K562 (cell line): ENCODE measurements at regions not wholly inside any gene's neighbourhood (a gene's known extent, or its start where the extent isn't known, plus 50 kb on each side); places are given as distances from the start of the nearest gene placed in this dataset.

ENCODE experiments used
- ATAC-seq: fragments of 200-7000 bp; cut with Tn5 transposase; 3 replicates; pipeline ENCODE4 v1.9.1; 2020; ENCODE audit warnings: moderate library complexity
- BruUV-seq: library from RNA; stranded (reverse); fragments of 400-500 nt; replicated peaks from 2 replicates; lab custom pipeline; 2021; lab: Mats Ljungman, UMichigan
- CTCF ChIA-PET: fragments of 300-600 bp; formaldehyde crosslinking; extraction: SDS; loops from one replicate; lab custom pipeline; 2021; ENCODE audit warnings: low intra/inter-chr PET ratio; lab: Yijun Ruan, JAX
- POLR2A ChIA-PET: fragments of 300-600, 350-650 bp; sonication (Branson Sonifier 250); formaldehyde crosslinking; extraction: SDS; loops from one replicate; lab custom pipeline; 2021; ENCODE audit warnings: antibody characterized with exemption, inconsistent platforms; lab: Yijun Ruan, JAX
- DNase-seq, 4 experiments: peaks; one replicate each; pipeline versions ENCODE4 v3.0.0 to v3.0.0-alpha.2; 2011 to 2018; ENCODE audit warnings: low spot score in 3 of 4, mixed read lengths in 3 of 4; ENCODE audit errors: extremely low read depth in 1 of 4
- FAIRE-seq: peaks from 2 replicates; lab custom pipeline; 2011; peaks lifted over from hg19 to GRCh38; lab: Jason Lieb, UNC
- H2AFZ ChIP-seq: 2 replicates; pipeline ENCODE4 v1.6.0; 2011; ENCODE audit warnings: low read depth, low read length, control low read depth, inconsistent platforms
- H3K27ac ChIP-seq: fragments of 200-600 bp; 3 replicates; pipeline ENCODE4 v1.8.0; 2011; ENCODE audit warnings: low read depth, mild to moderate bottlenecking, control low read depth, inconsistent platforms, low read length, moderate library complexity, mixed read lengths; ENCODE audit errors: extremely low read depth
- H3K27me3 ChIP-seq, 2 experiments: fragments of 300-600 bp in 1 of 2; 2 replicates in 1 of 2; 3 replicates in 1 of 2; pipeline versions ENCODE4 v1.6.0 to v1.8.0; 2011; ENCODE audit warnings: inconsistent platforms in 2 of 2, low read length in 2 of 2, mild to moderate bottlenecking in 1 of 2, mixed read lengths in 1 of 2, moderate library complexity in 1 of 2; ENCODE audit not compliant: control insufficient read depth in 2 of 2, insufficient read depth in 2 of 2
- H3K36me3 ChIP-seq: fragments of 300-600 bp; 3 replicates; pipeline ENCODE4 v1.8.0; 2011; ENCODE audit warnings: mild to moderate bottlenecking, low read length, inconsistent platforms; ENCODE audit not compliant: control insufficient read depth, insufficient read depth
- H3K4me1 ChIP-seq, 2 experiments: fragments of 200-600 bp in 1 of 2; replicated peaks in 1 of 2; 2 replicates in 1 of 2; 3 replicates in 1 of 2; pipeline versions ENCODE4 v1.5.1 to v1.8.0; 2011; ENCODE audit warnings: inconsistent platforms in 2 of 2, low read length in 2 of 2, mild to moderate bottlenecking in 1 of 2, mixed read lengths in 1 of 2, moderate library complexity in 1 of 2; ENCODE audit not compliant: control insufficient read depth in 2 of 2, insufficient read depth in 2 of 2
- H3K4me2 ChIP-seq: 2 replicates; pipeline ENCODE4 v1.6.1; 2011; ENCODE audit warnings: low read length, control low read depth, inconsistent platforms, mixed read lengths; ENCODE audit not compliant: insufficient read depth
- H3K4me3 ChIP-seq: fragments of 200-600 bp; sonication (generic), shearing (Covaris generic); 2 replicates; pipeline ENCODE4 v1.5.1; 2016; ENCODE audit warnings: control low read depth, inconsistent platforms
- H3K79me2 ChIP-seq: fragments of 200-600 bp; 3 replicates; pipeline ENCODE4 v1.8.0; 2011; ENCODE audit warnings: low read length, inconsistent platforms; ENCODE audit not compliant: control insufficient read depth, insufficient read depth
- H3K9ac ChIP-seq, 2 experiments: 2 replicates each; pipeline versions ENCODE4 v1.6.0 to v1.6.1; 2011; ENCODE audit warnings: low read depth in 2 of 2, low read length in 2 of 2, control low read depth in 1 of 2, inconsistent platforms in 1 of 2, mild to moderate bottlenecking in 1 of 2, mixed read lengths in 1 of 2; ENCODE audit not compliant: insufficient read depth in 1 of 2
- H3K9me1 ChIP-seq: one replicate; pipeline ENCODE4 v1.6.0; 2011; ENCODE audit warnings: inconsistent platforms, mild to moderate bottlenecking, low read length, moderate library complexity; ENCODE audit not compliant: control insufficient read depth, insufficient read depth
- H3K9me3 ChIP-seq: replicated peaks from 2 replicates; pipeline ENCODE4 v1.5.1; 2011; ENCODE audit warnings: low read depth, low read length, inconsistent platforms; ENCODE audit not compliant: control insufficient read depth, insufficient read depth
- H4K20me1 ChIP-seq: replicated peaks from 2 replicates; pipeline ENCODE4 v1.6.1; 2011; ENCODE audit warnings: low read length, inconsistent platforms, mixed read lengths; ENCODE audit not compliant: control insufficient read depth, insufficient read depth
- CGGBP1 ChIP-seq: fragments of 250-450 bp; sonication (Bioruptor Pico); IDR thresholded peaks from 2 replicates; pipeline ENCODE4 v1.9.0; 2021; ENCODE audit warnings: mild to moderate bottlenecking
- GTF2B ChIP-seq: IDR thresholded peaks from 2 replicates; pipeline ENCODE4 v1.6.1; 2011; ENCODE audit not compliant: insufficient read length; ENCODE audit errors: extremely low read depth
- GTF2E2 ChIP-seq: fragments of 200-800 bp; sonication (Bioruptor generic); IDR thresholded peaks from 2 replicates; pipeline ENCODE4 v1.6.1; 2016; ENCODE audit warnings: missing genetic modification characterization, missing compliant biosample characterization
- MCM7 ChIP-seq, 2 experiments: fragments of 450-650 bp; IDR thresholded peaks; 2 replicates each; pipeline ENCODE4 v1.6.1; 2016 to 2018
- PHB ChIP-seq: fragments of 250-450 bp; sonication (Bioruptor Pico); IDR thresholded peaks from 2 replicates; pipeline ENCODE4 v1.5.0; 2021
- RBM17 ChIP-seq: fragments of 200-400 bp; formaldehyde crosslinking; IDR thresholded peaks from 2 replicates; pipeline ENCODE4 v1.6.1; 2017; ENCODE audit warnings: low read depth, mild to moderate bottlenecking, low read length, borderline replicate concordance
- SFPQ ChIP-seq: fragments of 200-400 bp; formaldehyde crosslinking; IDR thresholded peaks from 2 replicates; pipeline ENCODE4 v1.6.1; 2017; ENCODE audit warnings: mild to moderate bottlenecking, low read depth, low read length, moderate library complexity
- SMARCA4 ChIP-seq: fragments of 450-650 bp; IDR thresholded peaks from 2 replicates; pipeline ENCODE4 v1.6.1; 2016
- ZBTB40 ChIP-seq, 2 experiments: fragments of 450-650 bp in 1 of 2; sonication (generic) in 1 of 2; formaldehyde crosslinking in 1 of 2; IDR thresholded peaks; 2 replicates each; pipeline versions ENCODE4 v1.7.1 to v1.9.0; 2016 to 2022; ENCODE audit warnings: inconsistent platforms in 1 of 2, mild to moderate bottlenecking in 1 of 2, missing genetic modification reagents in 1 of 2
- ZNF354B ChIP-seq: fragments of 250-450 bp; sonication (Bioruptor Pico); IDR thresholded peaks from 2 replicates; pipeline ENCODE4 v1.4.0; 2020
- WGBS: fragments of 100-300 bp; shearing (Covaris generic); methylation state at CpG from one replicate; pipeline ENCODE4 v1.1.6; 2016; ENCODE audit warnings: low coverage, mixed read lengths; ENCODE audit not compliant: insufficient coverage; ENCODE audit errors: missing lambda C conversion rate; 5-methylcytosine and 5-hydroxymethylcytosine counted together
- in situ Hi-C: fragments of 300-500 bp; cut with MboI; formaldehyde crosslinking; loops from 4 replicates; pipeline ENCODE4 v1.15.0; 2018; ENCODE audit warnings: inconsistent platforms, mixed read lengths
- intact Hi-C: fragments of 100-400 bp; cut with micrococcal nuclease; formaldehyde crosslinking; loops from 2 replicates; pipeline ENCODE4 v1.14.2; 2022

DNA sequence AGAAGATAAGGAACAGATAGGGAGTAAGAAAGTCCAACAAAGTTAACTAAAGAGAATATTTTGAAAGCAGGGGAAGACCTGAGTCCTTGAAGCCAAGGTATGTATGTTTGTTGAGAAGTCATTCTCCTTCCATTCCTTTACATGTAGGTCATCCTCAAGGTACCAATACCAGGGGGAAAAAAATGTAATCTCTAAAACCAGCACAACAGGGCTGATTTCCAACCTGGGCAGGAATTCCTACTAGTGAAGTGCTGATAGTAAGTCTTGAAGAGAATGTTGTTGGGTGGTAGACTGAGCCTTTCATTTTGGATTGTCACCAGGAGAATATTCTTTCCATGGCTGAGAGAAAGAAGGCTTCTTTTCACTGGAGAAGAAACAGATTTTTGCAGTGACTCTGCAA, 117.1 kb upstream of the ZNF462 start (continued):
- no peak for TF ChIP-seq SFPQ
- TF ChIP-seq RBM17, result no peak
- no peak for TF ChIP-seq MCM7 (IDR thresholded peaks at IDR 0.05)
- no peak for TF ChIP-seq CGGBP1

- 2% methylated on average over 5 of the region's 5 CpGs for WGBS
- Histone ChIP-seq H3K36me3 (no peaks in the 10 kb centered on the region), H3K9ac (no peak overlapping the region), H3K27me3 (no peaks in the 10 kb centered on the region), H3K79me2 (no peaks in the 10 kb centered on the region), H3K4me2 (no peak overlapping the region), H3K9me3 (no peaks in the 10 kb centered on the region), H4K20me1 (no peaks in the 10 kb centered on the region), H3K4me3 (no peak overlapping the region), H3K27ac (no peak overlapping the region), H3K4me1 (no peaks in the 10 kb centered on the region), H3K9me1 (no peaks in the 10 kb centered on the region), H2AFZ (no peak overlapping the region)
- no TSS peak for BruUV-seq
- intact Hi-C loops (no loop called here), in situ Hi-C loops (no loop called here)
- no peak for ATAC-seq
- ChIA-PET CTCF (no interaction called here), POLR2A (no interaction called here)
- no peak for DNase-seq
- no peak for FAIRE-seq
- no peak for TF ChIP-seq SMARCA4
- TF ChIP-seq ZBTB40 (IDR thresholded peaks at IDR 0.05), result no peak
- no peak for TF ChIP-seq ZBTB40 (CRISPR knock-in tag; IDR thresholded peaks at IDR 0.05)
- TF ChIP-seq GTF2B, result no peak
- no peak for TF ChIP-seq PHB (CRISPR knock-in tag)
- TF ChIP-seq GTF2E2 (tag), result no peak
- TF ChIP-seq ZNF354B (CRISPR knock-in tag), result no peak
These were observed 111.3 kb upstream of the ZNF462 start for GRCh38 chr9:106751681-106752080.
